ENCODE measurements at regions not wholly inside any gene's neighbourhood (a gene's known extent, or its start where the extent isn't known, plus 50 kb on each side); places are given as distances from the start of the nearest gene placed in this dataset.

- Histone ChIP-seq H3K9me3 (no peaks in the 10 kb centered on the region), H3K36me3 (no peaks in the 10 kb centered on the region), H3K4me1 (peaks cover 0 to 3% of the 10 kb centered on the region in 2 donors), H3K27me3 (no peaks in the 10 kb centered on the region), H3K27ac (no peak overlapping the region), H3K4me3 (no peak overlapping the region)
- ATAC-seq (no peak), DNase-seq (no peak)
- in situ Hi-C loops (cut with MboI; ENCODE audit: low sequenced_read_pairs in 4 of 4) (no loop called here), intact Hi-C loops (cut with DNase I; ENCODE audit: low total_unique reads) (no loop called here)
- TF ChIP-seq POLR2A (IDR thresholded peaks at IDR 0.05) = no peak
- TF ChIP-seq, protein P1, sequence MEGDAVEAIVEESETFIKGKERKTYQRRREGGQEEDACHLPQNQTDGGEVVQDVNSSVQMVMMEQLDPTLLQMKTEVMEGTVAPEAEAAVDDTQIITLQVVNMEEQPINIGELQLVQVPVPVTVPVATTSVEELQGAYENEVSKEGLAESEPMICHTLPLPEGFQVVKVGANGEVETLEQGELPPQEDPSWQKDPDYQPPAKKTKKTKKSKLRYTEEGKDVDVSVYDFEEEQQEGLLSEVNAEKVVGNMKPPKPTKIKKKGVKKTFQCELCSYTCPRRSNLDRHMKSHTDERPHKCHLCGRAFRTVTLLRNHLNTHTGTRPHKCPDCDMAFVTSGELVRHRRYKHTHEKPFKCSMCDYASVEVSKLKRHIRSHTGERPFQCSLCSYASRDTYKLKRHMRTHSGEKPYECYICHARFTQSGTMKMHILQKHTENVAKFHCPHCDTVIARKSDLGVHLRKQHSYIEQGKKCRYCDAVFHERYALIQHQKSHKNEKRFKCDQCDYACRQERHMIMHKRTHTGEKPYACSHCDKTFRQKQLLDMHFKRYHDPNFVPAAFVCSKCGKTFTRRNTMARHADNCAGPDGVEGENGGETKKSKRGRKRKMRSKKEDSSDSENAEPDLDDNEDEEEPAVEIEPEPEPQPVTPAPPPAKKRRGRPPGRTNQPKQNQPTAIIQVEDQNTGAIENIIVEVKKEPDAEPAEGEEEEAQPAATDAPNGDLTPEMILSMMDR (IDR thresholded peaks at IDR 0.05 in 4 of 5, conservative IDR thresholded peaks at IDR 0.05 in 1 of 5) = no peak
Measured at GRCh38 chr5:156261275-156261939, 65.6 kb upstream of the SGCD start.

DNA sequence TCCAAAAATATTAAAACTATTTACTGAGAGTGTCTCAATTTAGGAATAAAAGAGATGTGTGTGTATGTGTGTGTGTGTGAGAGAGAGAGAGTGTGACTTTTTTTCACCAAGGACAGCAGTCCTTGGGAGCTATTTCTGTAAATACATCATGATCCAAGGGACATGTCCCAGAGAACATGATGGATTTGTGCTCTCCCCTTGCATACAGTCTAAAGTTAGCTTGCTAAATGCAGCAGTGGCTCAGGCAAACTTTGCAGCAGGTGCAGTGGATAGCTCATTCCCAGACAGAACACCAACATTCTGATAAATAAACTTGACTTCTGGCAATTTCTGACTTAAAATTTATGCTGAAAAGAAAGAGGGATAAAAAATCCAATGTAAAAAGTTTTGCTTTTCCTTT, 55.4 kb upstream of the SGCD start:
- Histone ChIP-seq H3K4me3 (no peak overlapping the region), H3K4me1 (peaks cover 26 to 32% of the 10 kb centered on the region in 2 donors), H3K36me3 (no peaks in the 10 kb centered on the region), H3K27me3 (no peaks in the 10 kb centered on the region), H3K27ac (peak overlapping the region; percentile 72 to 81 (median 78)), H3K9me3 (peaks cover 0 to 5% (median 0%) of the 10 kb centered on the region in 3 donors)
- ATAC-seq = peak; percentile 100
- in situ Hi-C loops (cut with MboI; ENCODE audit: low sequenced_read_pairs in 4 of 4) (no loop called here), intact Hi-C loops (cut with DNase I; ENCODE audit: low total_unique reads) (loop anchor here (10.0 kb wide), 1 partner anchor 297 kb away; no protein-coding TSS in a partner anchor)
- peak; percentile 57 to 66 for DNase-seq
- TF ChIP-seq POLR2A (IDR thresholded peaks at IDR 0.05) = no peak
- TF ChIP-seq, protein P1 (IDR thresholded peaks at IDR 0.05 in 4 of 5, conservative IDR thresholded peaks at IDR 0.05 in 1 of 5) = no peak

DNA sequence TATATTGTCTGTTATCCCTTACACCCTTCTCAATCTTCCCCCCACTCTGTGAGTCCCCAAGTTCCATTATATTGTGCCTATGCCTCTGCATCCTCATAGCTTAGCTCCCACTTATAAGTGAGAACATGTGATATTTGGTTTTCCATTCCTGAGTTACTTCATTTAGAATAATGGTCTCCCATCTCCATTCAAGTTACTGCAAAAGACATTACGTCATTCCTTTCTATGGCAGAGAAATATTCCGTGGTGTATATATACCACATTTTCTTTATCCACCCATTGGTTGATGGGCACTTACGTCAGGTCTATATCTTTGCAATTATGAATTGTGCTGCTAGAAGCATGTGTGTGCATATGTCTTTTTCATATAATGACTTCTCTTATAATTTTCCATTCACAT, 54.8 kb upstream of the SGCD start:
- Histone ChIP-seq H3K27me3 (no peaks in the 10 kb centered on the region), H3K27ac (peak overlapping the region; percentile 72 to 81 (median 78)), H3K36me3 (no peaks in the 10 kb centered on the region), H3K9me3 (peaks cover 0 to 5% (median 0%) of the 10 kb centered on the region in 3 donors), H3K4me1 (peaks cover 27 to 32% of the 10 kb centered on the region in 2 donors), H3K4me3 (no peak overlapping the region)
- in situ Hi-C loops (cut with MboI; ENCODE audit: low sequenced_read_pairs in 4 of 4) (no loop called here), intact Hi-C loops (cut with DNase I; ENCODE audit: low total_unique reads) (loop anchor here (2.0 to 10.0 kb wide), 2 partner anchors 55 to 297 kb away; partner anchors contain the start of gene SGCD)
- DNase-seq (no peak), ATAC-seq (no peak)
- TF ChIP-seq POLR2A (IDR thresholded peaks at IDR 0.05) = no peak

- H3K36me3 ChIP-seq = no peaks in the 10 kb centered on the region
- H3K4me1 ChIP-seq = peaks cover 32 to 34% of the 10 kb centered on the region in 2 donors
- ATAC-seq (no peak), DNase-seq (no peak)
- TF ChIP-seq, protein P1 (IDR thresholded peaks at IDR 0.05 in 4 of 5, conservative IDR thresholded peaks at IDR 0.05 in 1 of 5) = no peak
- TF ChIP-seq POLR2A (IDR thresholded peaks at IDR 0.05) = no peak
- H3K9me3 ChIP-seq = peaks cover 0 to 5% (median 0%) of the 10 kb centered on the region in 3 donors
- no peak overlapping the region for H3K4me3 ChIP-seq
- no peaks in the 10 kb centered on the region for H3K27me3 ChIP-seq
- peak overlapping the region in 3 of 4 donors; percentile 2 to 80 (median 72) for H3K27ac ChIP-seq
- in situ Hi-C loops (cut with MboI; ENCODE audit: low sequenced_read_pairs in 4 of 4) = no loop called here
- intact Hi-C loops (cut with DNase I; ENCODE audit: low total_unique reads) = loop anchor here (2.0 to 10.0 kb wide), 2 partner anchors 53 to 299 kb away; partner anchors contain the start of gene SGCD
Measured at GRCh38 chr5:156273325-156273724, 53.6 kb upstream of the SGCD start.

- intact Hi-C loops (cut with DNase I; ENCODE audit: low total_unique reads) = loop anchor here (10.0 kb wide), 1 partner anchor 300 kb away; no protein-coding TSS in a partner anchor
Measured at GRCh38 chr5:156274453-156274852, 52.5 kb upstream of the SGCD start.

More at GRCh38 chr5:156274453-156274852, 52.5 kb upstream of the SGCD start:
- ATAC-seq (no peak), DNase-seq (no peak)
- H3K4me3 ChIP-seq = no peak overlapping the region
- peaks cover 0 to 5% (median 0%) of the 10 kb centered on the region in 3 donors for H3K9me3 ChIP-seq
- TF ChIP-seq, protein P1 (IDR thresholded peaks at IDR 0.05 in 4 of 5, conservative IDR thresholded peaks at IDR 0.05 in 1 of 5) = no peak
- no peak for TF ChIP-seq POLR2A (IDR thresholded peaks at IDR 0.05)
- H3K4me1 ChIP-seq = peaks cover 32 to 34% of the 10 kb centered on the region in 2 donors
- no peaks in the 10 kb centered on the region for H3K36me3 ChIP-seq
- in situ Hi-C loops (cut with MboI; ENCODE audit: low sequenced_read_pairs in 4 of 4) = no loop called here
- no peak overlapping the region for H3K27ac ChIP-seq
- no peaks in the 10 kb centered on the region for H3K27me3 ChIP-seq

Data from gastrocnemius medialis (tissue), 4 donors.